ENCODE measurements at regions not wholly inside any gene's neighbourhood (a gene's known extent, or its start where the extent isn't known, plus 50 kb on each side); places are given as distances from the start of the nearest gene placed in this dataset.

DNA sequence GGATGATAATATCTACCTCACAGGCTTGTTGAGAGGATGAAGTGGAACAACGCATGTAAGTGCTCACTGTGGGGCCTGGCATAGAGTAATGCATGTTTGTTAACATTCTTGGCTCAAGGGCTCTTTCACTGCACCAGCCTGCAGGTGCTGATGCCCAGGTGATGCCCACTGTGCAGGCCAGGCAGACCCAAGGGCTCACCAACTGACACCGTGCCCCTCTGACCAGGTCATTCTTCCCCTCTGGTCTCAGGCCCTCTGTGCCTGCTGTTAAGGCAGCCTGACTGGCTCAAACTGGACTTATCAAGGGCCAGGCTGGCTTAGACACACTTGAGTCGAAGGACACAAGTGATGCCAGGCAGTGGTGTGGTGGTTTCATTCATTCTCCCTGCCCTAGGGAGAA is 90.5 kb downstream of the PJA1 start:
- no peak for DNase-seq
- no peak overlapping the region for H3K27ac ChIP-seq
- no peak overlapping the region for H3K4me3 ChIP-seq
- no peaks in the 10 kb centered on the region for H3K36me3 ChIP-seq
- no peaks in the 10 kb centered on the region for H3K4me1 ChIP-seq
- no peaks in the 10 kb centered on the region for H3K27me3 ChIP-seq
- no peaks in the 10 kb centered on the region for H3K9me3 ChIP-seq (replicated peaks)

DNA sequence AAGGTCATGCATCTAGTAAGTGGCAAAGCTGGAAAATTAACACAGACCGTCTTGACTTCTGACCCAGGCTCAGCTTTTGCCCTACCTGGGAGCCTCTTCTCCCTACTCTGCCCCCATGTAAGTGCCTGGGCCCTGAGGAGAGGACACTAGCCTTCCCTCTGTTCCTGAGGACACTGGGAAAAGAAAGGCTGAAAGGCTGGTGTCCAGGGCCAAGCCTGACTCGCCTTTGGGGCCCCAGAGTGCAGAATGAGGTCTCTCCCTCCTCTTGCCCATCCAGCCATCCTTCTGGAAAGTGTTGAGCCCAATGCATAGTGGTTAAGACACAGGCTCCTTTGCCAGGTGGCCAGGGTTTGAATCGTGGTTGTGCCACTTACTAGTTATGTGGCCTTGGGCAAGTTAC is 91.5 kb downstream of the PJA1 start:
- DNase-seq: no peak

DNA sequence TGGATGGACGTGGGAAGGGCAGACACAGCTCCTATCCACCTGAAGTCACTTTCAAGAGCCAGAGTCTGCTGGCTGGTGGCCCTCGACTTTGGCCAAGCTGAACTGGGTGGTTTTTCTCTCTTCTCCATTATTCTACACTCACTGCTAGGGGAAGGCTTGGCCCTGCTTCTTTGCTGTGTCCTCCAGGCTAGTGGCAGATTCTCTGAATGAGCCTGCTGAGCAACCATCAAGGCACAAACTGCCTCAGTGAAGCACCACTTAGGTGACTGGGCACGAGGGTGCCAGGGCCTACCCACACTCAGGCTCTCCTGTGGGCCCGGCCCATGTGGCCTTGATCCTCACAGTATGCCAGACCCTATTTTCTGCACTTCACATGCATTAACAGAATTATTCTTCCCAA is 92.0 kb downstream of the PJA1 start:
- Histone ChIP-seq H3K4me1 (no peaks in the 10 kb centered on the region), H3K27me3 (no peaks in the 10 kb centered on the region), H3K36me3 (no peaks in the 10 kb centered on the region), H3K4me3 (no peak overlapping the region), H3K27ac (no peak overlapping the region), H3K9me3 (replicated peaks) (no peaks in the 10 kb centered on the region)
- no peak for DNase-seq

More for the DNA sequence above, 91.5 kb downstream of the PJA1 start:
- no peaks in the 10 kb centered on the region for H3K9me3 ChIP-seq (replicated peaks)
- H3K4me3 ChIP-seq: no peak overlapping the region
- no peaks in the 10 kb centered on the region for H3K4me1 ChIP-seq
- no peaks in the 10 kb centered on the region for H3K27me3 ChIP-seq
- no peaks in the 10 kb centered on the region for H3K36me3 ChIP-seq
- H3K27ac ChIP-seq: no peak overlapping the region

DNA sequence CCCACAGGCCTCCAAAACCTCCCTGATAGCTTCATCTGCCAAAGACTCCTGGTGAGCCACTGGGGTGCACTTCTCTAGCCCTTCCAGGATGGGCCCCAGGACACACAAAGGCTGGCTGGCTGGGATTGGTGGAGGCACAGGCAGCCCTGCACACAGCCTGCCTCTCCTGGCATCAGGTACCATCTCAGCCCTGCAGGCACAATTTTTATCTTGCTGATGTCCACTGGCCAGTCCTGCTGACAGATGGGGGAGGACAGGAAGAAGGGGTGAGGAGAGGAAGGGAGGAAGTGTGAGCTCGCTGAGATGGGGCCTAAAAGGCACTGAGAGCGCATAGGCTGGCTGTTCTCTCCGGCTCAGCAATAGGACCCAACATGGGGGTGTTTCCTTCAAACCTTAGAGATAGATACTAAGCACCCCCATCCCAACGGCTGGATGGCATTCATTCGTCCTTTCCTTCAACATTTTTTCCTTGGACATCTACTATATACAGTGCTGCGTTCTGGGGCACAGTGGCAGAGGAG is 92.7 kb downstream of the PJA1 start:
- H3K27ac ChIP-seq: no peak overlapping the region
- DNase-seq: no peak
- H3K36me3 ChIP-seq: no peaks in the 10 kb centered on the region
- H3K9me3 ChIP-seq (replicated peaks): no peaks in the 10 kb centered on the region
- no peak overlapping the region for H3K4me3 ChIP-seq
- H3K4me1 ChIP-seq: no peaks in the 10 kb centered on the region
- H3K27me3 ChIP-seq: no peaks in the 10 kb centered on the region

DNA sequence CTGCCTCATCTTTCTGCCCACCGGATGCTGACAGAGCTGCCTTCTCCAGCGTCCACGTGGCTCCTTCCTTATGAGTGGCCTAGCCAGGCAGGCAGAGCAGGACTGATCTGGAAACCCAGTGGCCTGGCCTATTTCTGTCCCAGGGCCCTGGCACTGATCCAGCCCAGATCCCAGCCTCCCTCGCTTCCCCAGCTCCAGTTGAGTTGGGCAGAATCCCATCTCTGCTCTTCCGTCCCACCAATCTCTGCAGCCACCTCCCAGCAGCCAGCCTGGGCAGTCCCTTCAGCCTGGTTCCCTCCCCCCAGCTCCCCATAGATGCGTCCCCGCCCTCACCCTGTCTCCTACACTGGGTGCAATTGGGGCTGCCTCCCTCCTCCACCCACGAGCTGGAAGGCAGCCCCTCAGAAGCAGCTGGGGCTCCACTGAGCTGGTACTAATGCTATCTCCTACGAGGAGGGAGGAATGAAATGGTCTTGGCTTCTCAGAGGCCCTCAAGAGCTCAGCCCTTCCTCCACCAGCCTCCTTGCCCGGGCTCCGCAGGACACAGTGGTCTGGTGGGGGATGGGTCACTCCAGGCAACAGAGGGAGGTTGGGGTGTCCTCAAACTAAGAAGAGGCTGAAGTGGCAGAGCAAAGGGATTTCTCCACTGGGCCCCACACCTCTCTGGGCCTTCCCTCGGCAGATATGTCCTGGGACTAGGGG is 94.2 kb downstream of the PJA1 start:
- Histone ChIP-seq H3K4me1 (no peaks in the 10 kb centered on the region), H3K27me3 (no peaks in the 10 kb centered on the region), H3K36me3 (no peaks in the 10 kb centered on the region), H3K27ac (no peak overlapping the region), H3K9me3 (replicated peaks) (no peaks in the 10 kb centered on the region), H3K4me3 (no peak overlapping the region)
- no peak for DNase-seq

DNA sequence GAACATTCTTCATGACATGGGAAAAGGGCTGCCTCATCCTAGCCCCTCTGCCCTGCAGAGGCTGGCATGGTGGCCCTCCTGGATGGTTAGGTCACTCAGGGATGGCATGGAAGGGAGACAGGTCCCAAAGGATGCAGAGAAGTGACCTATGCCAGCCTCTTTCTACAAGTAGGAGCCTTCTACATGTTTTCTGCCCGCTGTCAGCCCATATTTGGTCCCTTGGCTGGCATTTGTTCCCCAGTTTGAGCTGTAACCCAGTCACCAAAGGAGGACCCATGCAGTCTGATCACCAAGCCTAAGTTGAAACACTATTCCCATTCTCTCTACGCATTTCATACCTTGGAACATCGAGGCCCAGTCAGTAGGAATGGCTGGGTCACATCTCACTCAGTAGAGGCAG is 95.4 kb downstream of the PJA1 start:
- Histone ChIP-seq H3K27me3 (no peaks in the 10 kb centered on the region), H3K27ac (no peak overlapping the region), H3K9me3 (replicated peaks) (no peaks in the 10 kb centered on the region), H3K4me3 (no peak overlapping the region), H3K36me3 (no peaks in the 10 kb centered on the region), H3K4me1 (no peaks in the 10 kb centered on the region)
- no peak for DNase-seq

DNA sequence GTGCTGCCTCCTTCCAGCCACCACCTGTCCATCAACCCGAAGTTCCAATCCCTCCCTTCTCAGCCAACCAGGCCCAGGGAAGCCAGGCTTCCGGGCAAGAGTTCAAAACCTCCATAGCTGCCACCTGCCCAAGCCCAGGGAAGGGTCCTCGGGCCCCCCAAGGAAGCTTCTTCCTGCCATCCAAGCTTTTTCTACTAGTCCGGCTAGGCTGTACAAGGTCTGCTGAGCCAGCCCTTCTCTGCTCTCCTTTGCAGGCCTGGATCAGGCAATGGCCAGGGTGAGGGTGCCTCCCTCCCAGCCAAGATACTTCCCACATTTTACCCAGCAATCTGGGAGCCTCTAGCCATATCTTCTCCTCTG is 96.2 kb downstream of the PJA1 start:
- no peak overlapping the region for H3K4me3 ChIP-seq
- no peaks in the 10 kb centered on the region for H3K36me3 ChIP-seq
- no peak for DNase-seq
- H3K4me1 ChIP-seq: no peaks in the 10 kb centered on the region
- no peaks in the 10 kb centered on the region for H3K27me3 ChIP-seq
- no peak overlapping the region for H3K27ac ChIP-seq
- no peaks in the 10 kb centered on the region for H3K9me3 ChIP-seq (replicated peaks)

DNA sequence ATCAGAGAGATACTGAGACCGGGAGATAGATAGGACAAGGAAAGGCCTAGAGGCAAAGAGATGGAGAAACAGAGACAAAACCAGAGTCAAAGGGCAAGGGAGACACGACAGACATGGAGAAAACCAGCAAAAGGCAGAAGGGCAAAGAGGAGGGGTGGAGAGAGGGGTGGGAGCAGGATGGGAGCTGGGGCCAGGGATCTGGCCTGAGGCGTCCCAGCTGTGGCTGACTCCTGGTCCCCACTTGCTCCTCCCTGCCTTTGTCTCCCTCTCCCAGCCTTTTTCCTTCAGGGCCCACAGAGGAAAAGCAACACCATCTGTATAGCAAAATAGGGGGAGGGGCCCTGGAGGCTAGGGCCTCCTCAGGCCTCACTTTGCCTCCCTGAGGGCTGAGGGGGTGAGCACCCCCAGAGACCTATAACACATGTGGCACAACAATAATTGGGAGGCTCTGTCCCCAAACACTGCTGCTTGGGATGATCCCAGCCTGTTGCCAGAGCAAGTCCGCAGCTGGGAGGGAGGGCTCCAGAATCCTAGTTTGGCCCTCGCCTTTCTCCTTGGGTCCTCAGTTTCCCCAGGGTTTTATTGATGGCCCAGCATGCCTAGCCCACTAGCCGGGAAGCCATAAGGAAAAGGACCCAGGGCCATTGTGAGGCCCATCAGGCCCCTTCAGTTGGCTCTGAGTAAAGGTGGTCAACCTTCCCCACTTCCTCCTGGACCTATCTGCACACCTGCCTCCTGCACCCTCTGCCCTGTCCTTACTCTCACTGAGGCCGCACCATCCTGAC is 96.8 kb downstream of the PJA1 start:
- no peak for DNase-seq
- H3K9me3 ChIP-seq (replicated peaks): no peaks in the 10 kb centered on the region
- no peak overlapping the region for H3K27ac ChIP-seq
- no peaks in the 10 kb centered on the region for H3K36me3 ChIP-seq
- no peak overlapping the region for H3K4me3 ChIP-seq
- no peaks in the 10 kb centered on the region for H3K27me3 ChIP-seq
- no peaks in the 10 kb centered on the region for H3K4me1 ChIP-seq

DNA sequence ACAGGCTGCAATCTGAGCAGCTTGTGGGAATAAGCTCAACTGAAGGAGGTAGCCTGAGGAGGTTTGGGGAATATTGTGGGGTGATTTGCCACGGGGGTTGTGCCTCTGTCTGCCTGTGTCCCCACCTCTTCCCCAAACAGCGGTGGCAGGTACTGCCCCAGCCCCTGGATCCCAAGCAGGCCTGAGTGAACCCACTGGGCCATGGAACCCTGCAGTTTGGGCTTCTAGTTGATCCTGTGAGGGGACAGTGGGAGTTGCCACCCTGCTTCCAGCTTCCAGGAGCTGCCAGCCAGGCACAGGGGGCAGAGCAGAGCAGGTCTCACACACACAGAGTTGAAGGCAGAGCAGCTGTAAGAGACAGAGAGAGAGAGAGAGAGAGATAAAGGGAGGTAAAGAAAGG is 97.4 kb downstream of the PJA1 start:
- no peak overlapping the region for H3K27ac ChIP-seq
- no peak for DNase-seq
- no peaks in the 10 kb centered on the region for H3K36me3 ChIP-seq
- no peaks in the 10 kb centered on the region for H3K9me3 ChIP-seq (replicated peaks)
- H3K4me1 ChIP-seq: no peaks in the 10 kb centered on the region
- H3K27me3 ChIP-seq: no peaks in the 10 kb centered on the region
- H3K4me3 ChIP-seq: no peak overlapping the region

DNA sequence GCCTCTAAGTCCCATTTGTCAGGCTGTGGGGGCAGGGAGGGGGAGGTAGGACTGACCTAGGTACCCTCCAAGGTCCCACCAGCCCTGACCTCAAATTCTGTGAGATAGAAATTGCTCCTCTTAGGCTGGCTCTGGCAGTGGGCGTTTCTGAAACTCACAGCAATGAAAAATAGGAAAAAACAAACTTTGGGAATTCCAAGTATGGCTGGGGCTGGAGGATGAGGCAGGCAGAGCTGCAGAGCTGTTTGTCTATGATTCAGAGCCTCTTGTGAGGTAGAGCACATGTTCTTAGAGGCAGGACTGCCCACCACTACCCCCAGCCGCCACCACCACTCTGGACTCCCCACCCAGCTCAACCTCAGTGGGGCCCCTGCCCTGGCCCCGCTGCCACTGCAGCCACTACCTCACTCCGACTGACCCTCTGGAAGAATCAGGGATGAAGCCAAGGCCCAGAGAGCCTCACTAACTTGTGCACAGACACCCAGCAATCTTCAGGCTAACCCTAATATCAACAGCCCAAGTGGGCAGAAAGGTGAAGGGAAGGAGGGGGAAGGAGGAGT is 98.2 kb downstream of the PJA1 start:
- Histone ChIP-seq H3K9me3 (replicated peaks) (no peaks in the 10 kb centered on the region), H3K27ac (no peak overlapping the region), H3K27me3 (no peaks in the 10 kb centered on the region), H3K4me1 (no peaks in the 10 kb centered on the region), H3K4me3 (no peak overlapping the region), H3K36me3 (no peaks in the 10 kb centered on the region)
- DNase-seq: no peak

DNA sequence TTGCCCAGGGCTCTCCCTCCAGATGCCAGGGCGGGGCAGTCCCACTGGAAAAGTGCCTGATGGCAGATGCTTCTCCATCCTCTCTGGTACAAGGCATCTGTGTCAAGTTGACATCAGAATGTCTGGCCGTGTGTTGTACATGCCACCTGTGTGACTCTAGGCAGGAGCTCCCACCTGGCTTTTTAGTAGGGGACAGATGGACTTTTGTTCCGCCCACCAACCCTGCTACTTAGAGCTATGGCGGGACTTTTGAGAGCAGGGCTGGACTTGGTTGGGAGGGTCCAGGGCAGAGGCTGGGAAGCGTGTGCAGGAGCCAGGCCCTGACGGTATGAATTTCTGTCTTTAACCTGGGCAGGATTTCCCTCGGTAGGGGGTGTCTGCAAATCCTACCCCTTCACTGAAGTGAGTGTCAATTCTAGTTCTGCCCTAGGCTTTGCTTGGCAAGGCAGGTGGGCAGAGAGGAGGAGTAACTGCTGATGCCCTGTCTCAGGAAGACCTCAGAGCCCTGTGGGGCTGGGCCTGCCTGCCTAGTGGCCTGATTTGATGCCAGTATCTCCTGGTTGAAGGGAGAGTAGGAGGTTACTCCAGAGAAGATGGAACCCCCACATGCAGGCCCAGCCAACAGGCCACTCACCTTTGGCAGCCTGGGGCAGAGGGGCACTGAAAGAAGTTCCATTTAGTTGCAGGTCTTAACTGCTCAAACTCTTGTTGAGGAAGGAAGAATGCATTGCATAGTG is 99.1 kb downstream of the PJA1 start:
- Histone ChIP-seq H3K4me3 (no peak overlapping the region), H3K9me3 (replicated peaks) (no peaks in the 10 kb centered on the region), H3K27me3 (no peaks in the 10 kb centered on the region), H3K27ac (no peak overlapping the region), H3K4me1 (no peaks in the 10 kb centered on the region), H3K36me3 (no peaks in the 10 kb centered on the region)
- no peak for DNase-seq

DNA sequence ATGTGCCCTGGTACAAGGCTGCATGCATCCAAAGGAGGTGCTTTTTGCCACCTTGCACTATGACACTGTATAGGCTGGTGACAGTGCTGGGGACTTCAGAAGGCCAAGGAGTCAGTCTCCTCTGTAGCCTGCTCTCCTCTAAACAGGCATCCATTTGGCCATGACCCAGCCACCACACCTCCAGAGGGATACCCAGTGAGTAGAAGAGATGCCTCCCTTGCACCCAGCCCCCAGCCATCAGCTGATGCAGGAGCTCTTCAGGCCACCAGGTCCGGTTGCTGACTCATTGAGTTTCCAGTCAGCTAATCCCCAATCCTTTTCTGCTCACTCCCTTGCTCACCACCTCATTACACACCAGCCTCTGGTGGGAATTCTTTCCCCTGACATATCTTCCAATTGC is 99.8 kb downstream of the PJA1 start:
- no peaks in the 10 kb centered on the region for H3K27me3 ChIP-seq
- no peaks in the 10 kb centered on the region for H3K36me3 ChIP-seq
- H3K27ac ChIP-seq: no peak overlapping the region
- no peaks in the 10 kb centered on the region for H3K9me3 ChIP-seq (replicated peaks)
- no peaks in the 10 kb centered on the region for H3K4me1 ChIP-seq
- DNase-seq: no peak
- H3K4me3 ChIP-seq: no peak overlapping the region

DNA sequence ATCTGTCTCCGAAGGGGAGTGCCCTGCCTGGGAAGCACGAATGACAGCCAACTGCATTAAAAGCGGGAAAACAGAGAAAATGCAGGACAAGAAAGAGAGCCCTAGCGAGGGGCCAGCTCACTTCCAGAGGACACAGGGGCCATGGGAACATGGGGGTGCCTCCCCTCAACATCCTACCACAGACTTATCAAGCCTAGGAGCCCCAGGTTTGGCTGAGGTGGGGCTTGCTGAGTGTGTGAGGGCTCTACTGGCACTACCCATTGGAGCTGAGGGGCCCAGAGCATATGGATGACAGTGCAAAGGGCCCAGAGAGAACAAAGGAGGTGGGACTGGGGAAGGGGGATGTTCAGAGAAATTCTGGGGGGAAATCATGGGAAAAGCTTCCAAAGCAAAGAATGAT is 101.8 kb downstream of the PJA1 start:
- Histone ChIP-seq H3K4me1 (no peaks in the 10 kb centered on the region), H3K27me3 (no peaks in the 10 kb centered on the region)
- DNase-seq: no peak

DNA sequence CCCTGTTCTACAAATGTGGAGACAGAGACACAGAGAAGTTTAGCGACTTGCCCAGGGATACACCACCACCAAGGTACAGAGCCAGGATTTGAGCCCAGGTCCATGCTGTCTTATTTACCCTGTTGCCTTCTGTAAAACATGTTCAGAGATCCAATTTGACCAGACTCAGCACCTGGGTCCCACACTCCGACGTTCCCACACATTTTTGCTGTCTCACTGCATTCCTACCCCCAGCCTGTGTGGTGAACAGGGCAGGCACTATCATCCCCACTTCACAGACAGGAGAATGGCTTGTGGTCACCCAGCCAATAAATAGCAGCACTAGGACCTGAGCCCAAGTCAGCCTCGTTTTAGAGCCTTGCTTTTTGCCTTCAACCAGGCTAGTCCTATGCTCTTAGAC is 102.8 kb downstream of the PJA1 start:
- no peak overlapping the region for H3K27ac ChIP-seq
- H3K36me3 ChIP-seq: no peaks in the 10 kb centered on the region
- H3K4me1 ChIP-seq: no peaks in the 10 kb centered on the region
- H3K27me3 ChIP-seq: no peaks in the 10 kb centered on the region
- DNase-seq: no peak
- H3K9me3 ChIP-seq (replicated peaks): no peaks in the 10 kb centered on the region
- no peak overlapping the region for H3K4me3 ChIP-seq

More for the DNA sequence above, 101.8 kb downstream of the PJA1 start:
- Histone ChIP-seq H3K9me3 (replicated peaks) (no peaks in the 10 kb centered on the region), H3K27ac (no peak overlapping the region), H3K4me3 (no peak overlapping the region), H3K36me3 (no peaks in the 10 kb centered on the region)
